ENCODE measurements at regions not wholly inside any gene's neighbourhood (a gene's known extent, or its start where the extent isn't known, plus 50 kb on each side); places are given as distances from the start of the nearest gene placed in this dataset.
A peak's percentile ranks its signal among the peaks of the same experiment; 100 is the strongest.

GRCh38 chr10:42935466-42935865, 141.4 kb upstream of the RET start:
- Histone ChIP-seq H3K4me3 (ENCODE audit: low read length) (no peak overlapping the region), H3K27me3 (ENCODE audit: insufficient read depth, low read length, poor library complexity, severe bottlenecking) (no peaks in the 10 kb centered on the region), H3K4me1 (ENCODE audit: insufficient read depth, low read length) (no peaks in the 10 kb centered on the region), H3K9me3 (ENCODE audit: low read length) (no peaks in the 10 kb centered on the region), H3K36me3 (ENCODE audit: insufficient read depth, low read length) (no peaks in the 10 kb centered on the region), H3K27ac (ENCODE audit: low read depth, low read length) (no peak overlapping the region)
- ChIA-PET CTCF (no interaction called here), POLR2A (no interaction called here)
- DNase-seq, result no peak
- peaks cover 29 to 54% of the 10 kb centered on the region in 2 donors for H3K27me3 Mint-ChIP-seq
- peak overlapping the region in 1 of 8 donors; percentile 43 for H3K27ac Mint-ChIP-seq
- no peak overlapping the region for H3K4me3 Mint-ChIP-seq
- peaks cover 0 to 4% (median 0%) of the 10 kb centered on the region in 5 donors for H3K9me3 Mint-ChIP-seq
- no peaks in the 10 kb centered on the region for H3K36me3 Mint-ChIP-seq
- peaks cover 4 to 17% (median 7%) of the 10 kb centered on the region in 3 donors for H3K4me1 Mint-ChIP-seq

GRCh38 chr10:42936580-42936979, 140.3 kb upstream of the RET start:
- no peaks in the 10 kb centered on the region for H3K9me3 ChIP-seq (ENCODE audit: low read length)
- Mint-ChIP-seq H3K9me3 (peaks cover 0 to 4% (median 0%) of the 10 kb centered on the region in 5 donors), H3K27me3 (peaks cover 23 to 47% of the 10 kb centered on the region in 2 donors), H3K4me1 (peaks cover 4 to 17% (median 7%) of the 10 kb centered on the region in 3 donors), H3K4me3 (no peak overlapping the region), H3K36me3 (no peaks in the 10 kb centered on the region), H3K27ac (no peak overlapping the region)
- CTCF ChIA-PET, result no interaction called here
- no peak overlapping the region for H3K27ac ChIP-seq (ENCODE audit: low read depth, low read length)
- no peaks in the 10 kb centered on the region for H3K27me3 ChIP-seq (ENCODE audit: insufficient read depth, low read length, poor library complexity, severe bottlenecking)
- DNase-seq, result no peak
- H3K36me3 ChIP-seq (ENCODE audit: insufficient read depth, low read length), result no peaks in the 10 kb centered on the region
- no peaks in the 10 kb centered on the region for H3K4me1 ChIP-seq (ENCODE audit: insufficient read depth, low read length)
- POLR2A ChIA-PET, result no interaction called here
- H3K4me3 ChIP-seq (ENCODE audit: low read length), result no peak overlapping the region

- Histone ChIP-seq H3K9me3 (ENCODE audit: low read length) (no peaks in the 10 kb centered on the region), H3K36me3 (ENCODE audit: insufficient read depth, low read length) (no peaks in the 10 kb centered on the region), H3K4me1 (ENCODE audit: insufficient read depth, low read length) (no peaks in the 10 kb centered on the region), H3K27ac (ENCODE audit: low read depth, low read length) (no peak overlapping the region), H3K4me3 (ENCODE audit: low read length) (no peak overlapping the region), H3K27me3 (ENCODE audit: insufficient read depth, low read length, poor library complexity, severe bottlenecking) (no peaks in the 10 kb centered on the region)
- no peaks in the 10 kb centered on the region for H3K36me3 Mint-ChIP-seq
- H3K4me3 Mint-ChIP-seq, result no peak overlapping the region
- H3K9me3 Mint-ChIP-seq, result peaks cover 0 to 4% (median 0%) of the 10 kb centered on the region in 5 donors
- ChIA-PET CTCF (no interaction called here), POLR2A (no interaction called here)
- peaks cover 4 to 17% (median 7%) of the 10 kb centered on the region in 3 donors for H3K4me1 Mint-ChIP-seq
- peaks cover 19 to 43% of the 10 kb centered on the region in 2 donors for H3K27me3 Mint-ChIP-seq
- DNase-seq, result no peak
- H3K27ac Mint-ChIP-seq, result no peak overlapping the region
These were observed 139.8 kb upstream of the RET start for GRCh38 chr10:42937048-42937447.

- POLR2A ChIA-PET, result no interaction called here
- CTCF ChIA-PET, result no interaction called here
- H3K9me3 Mint-ChIP-seq, result peaks cover 0 to 4% (median 0%) of the 10 kb centered on the region in 5 donors
These were observed 139.2 kb upstream of the RET start for GRCh38 chr10:42937649-42938180.

GRCh38 chr10:42938351-42938750, 138.5 kb upstream of the RET start:
- H3K27ac Mint-ChIP-seq, result no peak overlapping the region
- DNase-seq, result no peak
- no peaks in the 10 kb centered on the region for H3K9me3 ChIP-seq (ENCODE audit: low read length)
- no peaks in the 10 kb centered on the region for H3K4me1 ChIP-seq (ENCODE audit: insufficient read depth, low read length)
- peaks cover 0 to 2% (median 0%) of the 10 kb centered on the region in 5 donors for H3K9me3 Mint-ChIP-seq
- CTCF ChIA-PET, result no interaction called here
- H3K27me3 ChIP-seq (ENCODE audit: insufficient read depth, low read length, poor library complexity, severe bottlenecking), result no peaks in the 10 kb centered on the region
- peaks cover 4 to 13% (median 4%) of the 10 kb centered on the region in 3 donors for H3K4me1 Mint-ChIP-seq
- no peak overlapping the region for H3K4me3 ChIP-seq (ENCODE audit: low read length)
- H3K36me3 ChIP-seq (ENCODE audit: insufficient read depth, low read length), result no peaks in the 10 kb centered on the region
- POLR2A ChIA-PET, result no interaction called here
- H3K36me3 Mint-ChIP-seq, result no peaks in the 10 kb centered on the region
- peaks cover 13 to 38% of the 10 kb centered on the region in 2 donors for H3K27me3 Mint-ChIP-seq
- H3K4me3 Mint-ChIP-seq, result no peak overlapping the region
- H3K27ac ChIP-seq (ENCODE audit: low read depth, low read length), result no peak overlapping the region

More at GRCh38 chr10:42937649-42938180, 139.2 kb upstream of the RET start:
- no peaks in the 10 kb centered on the region for H3K36me3 ChIP-seq (ENCODE audit: insufficient read depth, low read length)
- DNase-seq, result no peak
- Mint-ChIP-seq H3K4me3 (no peak overlapping the region), H3K36me3 (no peaks in the 10 kb centered on the region), H3K27ac (no peak overlapping the region), H3K27me3 (peaks cover 16 to 41% of the 10 kb centered on the region in 2 donors), H3K4me1 (peaks cover 4 to 17% (median 7%) of the 10 kb centered on the region in 3 donors)
- H3K27ac ChIP-seq (ENCODE audit: low read depth, low read length), result no peak overlapping the region
- H3K4me1 ChIP-seq (ENCODE audit: insufficient read depth, low read length), result no peaks in the 10 kb centered on the region
- H3K9me3 ChIP-seq (ENCODE audit: low read length), result no peaks in the 10 kb centered on the region
- H3K27me3 ChIP-seq (ENCODE audit: insufficient read depth, low read length, poor library complexity, severe bottlenecking), result no peaks in the 10 kb centered on the region
- H3K4me3 ChIP-seq (ENCODE audit: low read length), result no peak overlapping the region

- Histone ChIP-seq H3K36me3 (ENCODE audit: insufficient read depth, low read length) (no peaks in the 10 kb centered on the region), H3K27ac (ENCODE audit: low read depth, low read length) (no peak overlapping the region), H3K4me1 (ENCODE audit: insufficient read depth, low read length) (no peaks in the 10 kb centered on the region), H3K27me3 (ENCODE audit: insufficient read depth, low read length, poor library complexity, severe bottlenecking) (no peaks in the 10 kb centered on the region), H3K4me3 (ENCODE audit: low read length) (no peak overlapping the region), H3K9me3 (ENCODE audit: low read length) (no peaks in the 10 kb centered on the region)
- CTCF ChIA-PET, result no interaction called here
- DNase-seq, result no peak
- H3K4me1 Mint-ChIP-seq, result peaks cover 0 to 4% (median 0%) of the 10 kb centered on the region in 3 donors
- no peak overlapping the region for H3K4me3 Mint-ChIP-seq
- H3K9me3 Mint-ChIP-seq, result peaks cover 0 to 2% (median 0%) of the 10 kb centered on the region in 5 donors
- no peaks in the 10 kb centered on the region for H3K36me3 Mint-ChIP-seq
- no peak overlapping the region for H3K27ac Mint-ChIP-seq
- H3K27me3 Mint-ChIP-seq, result peaks cover 12 to 32% of the 10 kb centered on the region in 2 donors
- POLR2A ChIA-PET, result no interaction called here
These were observed 137.6 kb upstream of the RET start for GRCh38 chr10:42939237-42939636.

GRCh38 chr10:42939685-42940366, 137.0 kb upstream of the RET start:
- Histone ChIP-seq H3K36me3 (ENCODE audit: insufficient read depth, low read length) (no peaks in the 10 kb centered on the region), H3K27me3 (ENCODE audit: insufficient read depth, low read length, poor library complexity, severe bottlenecking) (no peaks in the 10 kb centered on the region), H3K27ac (ENCODE audit: low read depth, low read length) (no peak overlapping the region), H3K4me1 (ENCODE audit: insufficient read depth, low read length) (no peaks in the 10 kb centered on the region), H3K4me3 (ENCODE audit: low read length) (no peak overlapping the region), H3K9me3 (ENCODE audit: low read length) (no peaks in the 10 kb centered on the region)
- no peak overlapping the region for H3K4me3 Mint-ChIP-seq
- peaks cover 12 to 26% of the 10 kb centered on the region in 2 donors for H3K27me3 Mint-ChIP-seq
- POLR2A ChIA-PET, result no interaction called here
- no peak overlapping the region for H3K27ac Mint-ChIP-seq
- CTCF ChIA-PET, result no interaction called here
- no peak for DNase-seq
- H3K36me3 Mint-ChIP-seq, result no peaks in the 10 kb centered on the region
- peaks cover 0 to 2% (median 0%) of the 10 kb centered on the region in 5 donors for H3K9me3 Mint-ChIP-seq
- no peaks in the 10 kb centered on the region for H3K4me1 Mint-ChIP-seq

- Histone ChIP-seq H3K4me1 (ENCODE audit: insufficient read depth, low read length) (no peaks in the 10 kb centered on the region), H3K27me3 (ENCODE audit: insufficient read depth, low read length, poor library complexity, severe bottlenecking) (no peaks in the 10 kb centered on the region), H3K27ac (ENCODE audit: low read depth, low read length) (no peak overlapping the region), H3K36me3 (ENCODE audit: insufficient read depth, low read length) (no peaks in the 10 kb centered on the region), H3K4me3 (ENCODE audit: low read length) (no peak overlapping the region), H3K9me3 (ENCODE audit: low read length) (no peaks in the 10 kb centered on the region)
- Mint-ChIP-seq H3K36me3 (no peaks in the 10 kb centered on the region), H3K4me1 (no peaks in the 10 kb centered on the region), H3K4me3 (no peak overlapping the region), H3K27ac (no peak overlapping the region), H3K9me3 (peaks cover 0 to under 1% (median 0%) of the 10 kb centered on the region in 5 donors), H3K27me3 (peaks cover 4 to 18% of the 10 kb centered on the region in 2 donors)
- DNase-seq, result no peak
- ChIA-PET POLR2A (no interaction called here), CTCF (no interaction called here)
These were observed 136.2 kb upstream of the RET start for GRCh38 chr10:42940487-42941294.
